CD14-positive monocyte (primary cell): ENCODE measurements at regions not wholly inside any gene's neighbourhood (a gene's known extent, or its start where the extent isn't known, plus 50 kb on each side); places are given as distances from the start of the nearest gene placed in this dataset.

ENCODE experiments used
- DNase-seq, 3 donors: peaks; one replicate each; pipeline ENCODE4 v3.0.0-alpha.2; 2011 to 2022
- H2AFZ ChIP-seq: 2 replicates; pipeline ENCODE4 v1.6.0; 2012; ENCODE audit warnings: mild to moderate bottlenecking, low read depth, low read length, inconsistent platforms; ENCODE audit not compliant: insufficient read depth, poor library complexity, severe bottlenecking
- H3K27ac ChIP-seq, 2 donors: 1 replicate in 1 of 2; 2 replicates in 1 of 2; pipeline ENCODE4 v1.5.1; 2012 to 2013; ENCODE audit warnings: low read length in 2 of 2, control low read depth in 1 of 2, inconsistent platforms in 1 of 2, low read depth in 1 of 2, mild to moderate bottlenecking in 1 of 2
- H3K27me3 ChIP-seq, 2 donors: one replicate each; pipeline versions ENCODE4 v1.6.0 to v1.6.1; 2011 to 2013; ENCODE audit warnings: low read length in 2 of 2; ENCODE audit not compliant: control insufficient read depth in 2 of 2, insufficient read depth in 2 of 2
- H3K36me3 ChIP-seq, 2 donors: replicated peaks in 1 of 2; 1 replicate in 1 of 2; 2 replicates in 1 of 2; pipeline versions ENCODE4 v1.5.1 to v1.6.1; 2012 to 2013; ENCODE audit warnings: low read length in 2 of 2, control low read depth in 1 of 2, inconsistent platforms in 1 of 2, mild to moderate bottlenecking in 1 of 2; ENCODE audit not compliant: insufficient read depth in 2 of 2, control insufficient read depth in 1 of 2
- H3K4me1 ChIP-seq, 2 donors: 1 replicate in 1 of 2; 2 replicates in 1 of 2; pipeline versions ENCODE4 v1.5.1 to v1.6.1; 2012 to 2013; ENCODE audit warnings: low read length in 2 of 2, control low read depth in 1 of 2, inconsistent platforms in 1 of 2, mild to moderate bottlenecking in 1 of 2, moderate library complexity in 1 of 2; ENCODE audit not compliant: insufficient read depth in 2 of 2, control insufficient read depth in 1 of 2
- H3K4me2 ChIP-seq: replicated peaks from 2 replicates; pipeline ENCODE3; 2012; ENCODE audit warnings: low read length, moderate library complexity, mild to moderate bottlenecking; ENCODE audit not compliant: poor library complexity, severe bottlenecking; ENCODE audit errors: extremely low read depth
- H3K4me3 ChIP-seq, 3 experiments: fragments of 200-600 bp in 1 of 3; sonication (generic) in 1 of 3; replicated peaks in 1 of 3; 1 replicate in 2 of 3; 2 replicates in 1 of 3; pipeline ENCODE4 v1.5.1; 2011 to 2013; ENCODE audit warnings: low read length in 3 of 3, mild to moderate bottlenecking in 3 of 3, control low read depth in 2 of 3, low read depth in 2 of 3, inconsistent platforms in 1 of 3, moderate library complexity in 1 of 3
- H3K79me2 ChIP-seq: 2 replicates; pipeline ENCODE4 v1.6.0; 2012; ENCODE audit warnings: mild to moderate bottlenecking, control low read depth, inconsistent platforms, low read length, moderate library complexity; ENCODE audit not compliant: insufficient read depth
- H3K9ac ChIP-seq: 2 replicates; pipeline ENCODE4 v1.6.0; 2017; ENCODE audit warnings: low read length, mild to moderate bottlenecking; ENCODE audit not compliant: insufficient read depth, poor library complexity, severe bottlenecking
- H3K9me3 ChIP-seq, 2 donors: replicated peaks in 1 of 2; 1 replicate in 1 of 2; 2 replicates in 1 of 2; pipeline versions ENCODE4 v1.5.1 to v1.6.1; 2012 to 2013; ENCODE audit warnings: low read length in 2 of 2, control low read depth in 1 of 2; ENCODE audit not compliant: control insufficient read depth in 1 of 2, insufficient read depth in 1 of 2
- H4K20me1 ChIP-seq: 2 replicates; pipeline ENCODE4 v1.6.0; 2012; ENCODE audit warnings: mild to moderate bottlenecking, low read length, control low read depth, moderate library complexity; ENCODE audit not compliant: insufficient read depth
- H3K27ac Mint-ChIP-seq, 7 donors: one replicate each; pipeline ENCODE4 v1.8.0; 2020; ENCODE audit warnings: mild to moderate bottlenecking in 7 of 7, mixed read lengths in 7 of 7, moderate library complexity in 6 of 7, inconsistent platforms in 2 of 7
- H3K27me3 Mint-ChIP-seq, 3 donors: one replicate each; pipeline ENCODE4 v1.8.0; 2021 to 2022; ENCODE audit warnings: low read depth in 3 of 3, mild to moderate bottlenecking in 3 of 3, mixed read lengths in 3 of 3, moderate library complexity in 3 of 3, inconsistent platforms in 1 of 3
- H3K36me3 Mint-ChIP-seq, 2 donors: one replicate each; pipeline ENCODE4 v1.8.0; 2020; ENCODE audit warnings: mixed read lengths in 2 of 2, inconsistent platforms in 1 of 2, mild to moderate bottlenecking in 1 of 2
- H3K4me1 Mint-ChIP-seq: one replicate; pipeline ENCODE4 v1.8.0; 2020; ENCODE audit warnings: mild to moderate bottlenecking, mixed read lengths
- H3K4me3 Mint-ChIP-seq, 2 donors: one replicate each; pipeline ENCODE4 v1.8.0; 2020; ENCODE audit warnings: mild to moderate bottlenecking in 2 of 2, mixed read lengths in 2 of 2, moderate library complexity in 1 of 2
- H3K9me3 Mint-ChIP-seq, 7 donors: one replicate each; pipeline ENCODE4 v1.8.0; 2020 to 2022; ENCODE audit warnings: mixed read lengths in 7 of 7, mild to moderate bottlenecking in 6 of 7, moderate library complexity in 6 of 7, inconsistent platforms in 2 of 7
- WGBS: methylation state at CpG from one replicate; pipeline ENCODE4 v1.1.5; 2013; ENCODE audit warnings: missing lambda C conversion rate; ENCODE audit not compliant: insufficient coverage; 5-methylcytosine and 5-hydroxymethylcytosine counted together
- intact Hi-C, 2 donors: fragments of 100-400 bp; cut with micrococcal nuclease; formaldehyde crosslinking; loops; one replicate each; pipeline versions ENCODE4 v1.15.0 to v1.15.1; 2023
- TF ChIP-seq, protein P1 (sequence below): fragments of 200-600 bp; IDR thresholded peaks from one replicate; pipeline ENCODE4 v1.8.0; 2022; ENCODE audit warnings: antibody characterized with exemption, mild to moderate bottlenecking

DNA sequence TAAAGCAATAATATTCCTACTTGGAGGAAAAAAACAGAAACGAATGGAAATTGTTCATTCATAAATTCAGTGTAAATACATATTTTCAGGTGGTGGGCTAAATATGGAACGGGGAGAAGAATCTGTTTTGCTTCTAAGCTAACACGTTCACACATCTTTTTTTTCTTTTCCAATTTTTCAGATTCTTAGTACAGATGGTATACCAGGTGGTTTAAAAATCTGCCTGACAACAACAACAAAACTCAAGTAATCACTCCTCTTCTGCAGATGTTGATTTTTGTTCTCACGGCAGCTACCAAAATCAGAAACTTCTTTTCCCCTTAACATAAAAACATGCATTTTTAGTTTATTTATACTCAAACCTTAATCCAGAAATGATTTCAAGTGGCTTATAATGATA is 164.8 kb upstream of the SYT4 start:
- H3K27me3 Mint-ChIP-seq = peaks cover 0 to 2% (median under 1%) of the 10 kb centered on the region in 3 donors
- DNase-seq = no peak
- Histone ChIP-seq H3K4me2 (no peak overlapping the region), H3K4me1 (no peaks in the 10 kb centered on the region), H3K4me3 (no peak overlapping the region), H3K9me3 (peaks cover 17 to 19% of the 10 kb centered on the region in 2 donors), H3K79me2 (no peaks in the 10 kb centered on the region), H2AFZ (no peak overlapping the region), H3K36me3 (no peaks in the 10 kb centered on the region), H4K20me1 (no peaks in the 10 kb centered on the region), H3K27me3 (no peaks in the 10 kb centered on the region), H3K27ac (no peak overlapping the region), H3K9ac (no peak overlapping the region)
- intact Hi-C loops = no loop called here
- H3K9me3 Mint-ChIP-seq = peaks cover 0 to 19% (median 6%) of the 10 kb centered on the region in 7 donors
- no CpG with 5 or more reads among the region's 4 CpGs for whole genome bisulfite sequencing
- no peaks in the 10 kb centered on the region for H3K4me1 Mint-ChIP-seq
- H3K36me3 Mint-ChIP-seq = no peaks in the 10 kb centered on the region
- TF ChIP-seq, protein P1, sequence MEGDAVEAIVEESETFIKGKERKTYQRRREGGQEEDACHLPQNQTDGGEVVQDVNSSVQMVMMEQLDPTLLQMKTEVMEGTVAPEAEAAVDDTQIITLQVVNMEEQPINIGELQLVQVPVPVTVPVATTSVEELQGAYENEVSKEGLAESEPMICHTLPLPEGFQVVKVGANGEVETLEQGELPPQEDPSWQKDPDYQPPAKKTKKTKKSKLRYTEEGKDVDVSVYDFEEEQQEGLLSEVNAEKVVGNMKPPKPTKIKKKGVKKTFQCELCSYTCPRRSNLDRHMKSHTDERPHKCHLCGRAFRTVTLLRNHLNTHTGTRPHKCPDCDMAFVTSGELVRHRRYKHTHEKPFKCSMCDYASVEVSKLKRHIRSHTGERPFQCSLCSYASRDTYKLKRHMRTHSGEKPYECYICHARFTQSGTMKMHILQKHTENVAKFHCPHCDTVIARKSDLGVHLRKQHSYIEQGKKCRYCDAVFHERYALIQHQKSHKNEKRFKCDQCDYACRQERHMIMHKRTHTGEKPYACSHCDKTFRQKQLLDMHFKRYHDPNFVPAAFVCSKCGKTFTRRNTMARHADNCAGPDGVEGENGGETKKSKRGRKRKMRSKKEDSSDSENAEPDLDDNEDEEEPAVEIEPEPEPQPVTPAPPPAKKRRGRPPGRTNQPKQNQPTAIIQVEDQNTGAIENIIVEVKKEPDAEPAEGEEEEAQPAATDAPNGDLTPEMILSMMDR = no peak
- no peak overlapping the region for H3K4me3 Mint-ChIP-seq
- H3K27ac Mint-ChIP-seq = no peak overlapping the region

DNA sequence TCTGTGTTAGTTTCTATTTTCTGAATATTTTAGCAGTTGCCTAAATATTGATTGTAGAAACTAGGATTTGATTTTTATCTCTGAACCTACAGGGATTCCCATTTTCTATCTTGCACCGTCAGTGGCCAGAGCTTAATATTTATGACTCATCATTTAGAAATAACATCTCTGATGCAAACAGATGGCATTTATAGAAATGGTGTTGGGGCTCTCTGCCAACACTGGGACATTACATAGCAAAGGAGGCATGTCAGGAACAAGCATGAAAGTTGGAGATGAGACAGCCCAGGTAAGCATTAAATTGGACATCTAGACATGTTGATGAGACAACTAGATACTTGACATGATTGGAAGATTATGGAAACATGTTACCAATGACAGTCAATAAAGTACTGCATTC is 165.3 kb upstream of the SYT4 start:
- Mint-ChIP-seq H3K4me1 (no peaks in the 10 kb centered on the region), H3K4me3 (no peak overlapping the region), H3K27me3 (peaks cover 0 to 2% (median 2%) of the 10 kb centered on the region in 3 donors), H3K36me3 (no peaks in the 10 kb centered on the region), H3K9me3 (peaks cover 0 to 24% (median 6%) of the 10 kb centered on the region in 7 donors), H3K27ac (no peak overlapping the region)
- no CpG with 5 or more reads among the region's 1 CpG for WGBS
- no peaks in the 10 kb centered on the region for H4K20me1 ChIP-seq
- H3K4me3 ChIP-seq = no peak overlapping the region
- H3K9ac ChIP-seq = no peak overlapping the region
- H3K27ac ChIP-seq = no peak overlapping the region
- H3K79me2 ChIP-seq = no peaks in the 10 kb centered on the region
- TF ChIP-seq, protein P1 = no peak
- no peaks in the 10 kb centered on the region for H3K36me3 ChIP-seq
- H2AFZ ChIP-seq = no peak overlapping the region
- H3K4me2 ChIP-seq = no peak overlapping the region
- H3K4me1 ChIP-seq = no peaks in the 10 kb centered on the region
- intact Hi-C loops = no loop called here
- no peak for DNase-seq
- H3K27me3 ChIP-seq = no peaks in the 10 kb centered on the region
- peaks cover 22 to 23% of the 10 kb centered on the region in 2 donors for H3K9me3 ChIP-seq
